IMR-90 (cell line): ENCODE measurements at regions not wholly inside any gene's neighbourhood (a gene's known extent, or its start where the extent isn't known, plus 50 kb on each side); places are given as distances from the start of the nearest gene placed in this dataset.

Experiments
- ATAC-seq: fragments of 200-7000 bp; cut with Tn5 transposase; 2 replicates; pipeline ENCODE4 v1.9.1; 2020; ENCODE audit warnings: low read depth, mild to moderate bottlenecking, moderate library complexity
- BruUV-seq: library from RNA; stranded (reverse); fragments of 400-500 nt; replicated peaks from 2 replicates; lab custom pipeline; 2021; lab: Mats Ljungman, UMichigan
- CTCF ChIA-PET: fragments of 300-600 bp; formaldehyde crosslinking; extraction: SDS; loops from one replicate; lab custom pipeline; 2021; ENCODE audit warnings: antibody characterized with exemption; lab: Yijun Ruan, JAX
- POLR2A ChIA-PET: fragments of 300-600 bp; sonication (Branson Sonifier 250); formaldehyde crosslinking; loops from one replicate; lab custom pipeline; 2022; ENCODE audit warnings: antibody characterized with exemption; ENCODE audit not compliant: unreplicated experiment; lab: Charles Lee
- DNase-seq: peaks from one replicate; pipeline ENCODE4 v3.0.0; 2013
- H2AFZ ChIP-seq: replicated peaks from 2 replicates; pipeline ENCODE3; 2013; ENCODE audit warnings: low read length, mild to moderate bottlenecking; ENCODE audit not compliant: poor library complexity
- H2AK5ac ChIP-seq: 2 replicates; pipeline ENCODE4 v1.6.1; 2013; ENCODE audit warnings: low read depth, low read length, inconsistent platforms
- H2AK9ac ChIP-seq: replicated peaks from 2 replicates; pipeline ENCODE3; 2013; ENCODE audit warnings: mild to moderate bottlenecking, low read depth, low read length, moderate library complexity; ENCODE audit not compliant: poor library complexity
- H2BK120ac ChIP-seq: 2 replicates; pipeline ENCODE4 v1.6.1; 2013; ENCODE audit warnings: low read depth, low read length, inconsistent platforms
- H2BK15ac ChIP-seq: 3 replicates; pipeline ENCODE4 v1.6.1; 2013; ENCODE audit warnings: low read depth, low read length, inconsistent platforms
- H2BK20ac ChIP-seq: 2 replicates; pipeline ENCODE4 v1.6.1; 2013; ENCODE audit warnings: low read depth, mild to moderate bottlenecking, inconsistent platforms, low read length, moderate library complexity
- H2BK5ac ChIP-seq: 2 replicates; pipeline ENCODE4 v1.6.1; 2013; ENCODE audit warnings: mild to moderate bottlenecking, low read depth, low read length, inconsistent platforms; ENCODE audit not compliant: poor library complexity, severe bottlenecking
- H3K14ac ChIP-seq: replicated peaks from 2 replicates; pipeline ENCODE4 v1.6.1; 2013; ENCODE audit warnings: low read depth, low read length, inconsistent platforms
- H3K18ac ChIP-seq: 2 replicates; pipeline ENCODE4 v1.6.1; 2013; ENCODE audit warnings: low read depth, low read length, control low read depth
- H3K23ac ChIP-seq: 2 replicates; pipeline ENCODE4 v1.6.1; 2013; ENCODE audit warnings: low read depth, low read length, inconsistent platforms
- H3K27ac ChIP-seq: 2 replicates; pipeline ENCODE4 v1.5.1; 2013; ENCODE audit warnings: mild to moderate bottlenecking, control low read depth, low read length; ENCODE audit not compliant: insufficient read depth
- H3K27me3 ChIP-seq: 2 replicates; pipeline ENCODE4 v1.6.1; 2013; ENCODE audit warnings: low read length; ENCODE audit not compliant: control insufficient read depth, insufficient read depth
- H3K36me3 ChIP-seq: 2 replicates; pipeline ENCODE4 v1.6.1; 2013; ENCODE audit warnings: low read length, mixed read lengths; ENCODE audit not compliant: control insufficient read depth, insufficient read depth
- H3K4ac ChIP-seq: 2 replicates; pipeline ENCODE4 v1.6.1; 2013; ENCODE audit warnings: low read depth, low read length, inconsistent platforms
- H3K4me1 ChIP-seq: 2 replicates; pipeline ENCODE4 v1.6.1; 2013; ENCODE audit warnings: low read length, mixed read lengths; ENCODE audit not compliant: control insufficient read depth, insufficient read depth
- H3K4me2 ChIP-seq: 2 replicates; pipeline ENCODE4 v1.6.1; 2013; ENCODE audit warnings: low read depth, mild to moderate bottlenecking, control low read depth, low read length, moderate library complexity
- H3K4me3 ChIP-seq: 2 replicates; pipeline ENCODE4 v1.5.1; 2013; ENCODE audit warnings: low read depth, mild to moderate bottlenecking, control low read depth, low read length, moderate library complexity; ENCODE audit not compliant: insufficient read depth
- H3K56ac ChIP-seq: 2 replicates; pipeline ENCODE4 v1.6.1; 2013; ENCODE audit warnings: low read length, inconsistent platforms; ENCODE audit not compliant: insufficient read depth; ENCODE audit errors: extremely low read depth
- H3K79me1 ChIP-seq, 2 experiments: 2 replicates each; pipeline ENCODE4 v1.6.1; 2013; ENCODE audit warnings: low read length in 2 of 2, inconsistent platforms in 1 of 2, low read depth in 1 of 2
- H3K9ac ChIP-seq: 2 replicates; pipeline ENCODE4 v1.6.1; 2013; ENCODE audit warnings: low read depth, low read length, control low read depth
- H3K9me1 ChIP-seq: 2 replicates; pipeline ENCODE4 v1.6.1; 2013; ENCODE audit warnings: low read length, inconsistent platforms; ENCODE audit not compliant: insufficient read depth
- H3K9me3 ChIP-seq: 2 replicates; pipeline ENCODE4 v1.6.1; 2013; ENCODE audit warnings: low read length; ENCODE audit not compliant: control insufficient read depth, insufficient read depth
- H4K20me1 ChIP-seq: 2 replicates; pipeline ENCODE4 v1.6.1; 2013; ENCODE audit warnings: low read length, inconsistent platforms; ENCODE audit not compliant: insufficient read depth
- H4K5ac ChIP-seq: 2 replicates; pipeline ENCODE4 v1.6.1; 2013; ENCODE audit warnings: mild to moderate bottlenecking, low read depth, low read length, control low read depth
- H4K8ac ChIP-seq, 2 experiments: 2 replicates each; pipeline ENCODE4 v1.6.1; 2013; ENCODE audit warnings: low read depth in 2 of 2, low read length in 2 of 2, control low read depth in 1 of 2, inconsistent platforms in 1 of 2
- H4K91ac ChIP-seq: 2 replicates; pipeline ENCODE4 v1.6.1; 2013; ENCODE audit warnings: low read depth, low read length, inconsistent platforms; ENCODE audit not compliant: insufficient read depth
- BHLHE40 ChIP-seq: fragments of 150-350 bp; IDR thresholded peaks from 2 replicates; pipeline ENCODE4 v1.6.1; 2016; ENCODE audit warnings: mild to moderate bottlenecking, low read depth, low read length
- CEBPB ChIP-seq: IDR thresholded peaks from 2 replicates; pipeline ENCODE4 v1.6.1; 2012; ENCODE audit warnings: low read depth, low read length, improper control_type of control experiment
- CHD1 ChIP-seq: IDR thresholded peaks from 2 replicates; pipeline ENCODE4 v1.6.1; 2012; ENCODE audit warnings: low read depth, low read length, improper control_type of control experiment
- CTCF ChIP-seq: conservative IDR thresholded peaks from 2 replicates; pipeline ENCODE4 v1.5.1; 2012; ENCODE audit warnings: mild to moderate bottlenecking, low read depth, low read length, improper control_type of control experiment
- ELK1 ChIP-seq: fragments of 150-350 bp; IDR thresholded peaks from 2 replicates; pipeline ENCODE4 v1.6.1; 2016; ENCODE audit warnings: low read depth, mild to moderate bottlenecking, low read length, moderate library complexity, borderline replicate concordance
- FOS ChIP-seq: fragments of 150-350 bp; IDR thresholded peaks from 2 replicates; pipeline ENCODE4 v1.6.1; 2016; ENCODE audit warnings: low read depth, low read length
- MAFK ChIP-seq: IDR thresholded peaks from 2 replicates; pipeline ENCODE4 v1.6.1; 2012; ENCODE audit warnings: low read depth, low read length, improper control_type of control experiment
- MAZ ChIP-seq: IDR thresholded peaks from 2 replicates; pipeline ENCODE4 v1.6.1; 2012; ENCODE audit warnings: low read depth, mild to moderate bottlenecking, low read length, improper control_type of control experiment, moderate library complexity, borderline replicate concordance
- MXI1 ChIP-seq: IDR thresholded peaks from 2 replicates; pipeline ENCODE4 v1.6.1; 2012; ENCODE audit warnings: low read depth, mild to moderate bottlenecking, low read length, moderate library complexity, borderline replicate concordance
- NFE2L2 ChIP-seq: fragments of 150-350 bp; IDR thresholded peaks from 2 replicates; pipeline ENCODE4 v1.6.1; 2016; ENCODE audit warnings: low read depth, mild to moderate bottlenecking, low read length
- POLR2A ChIP-seq: IDR thresholded peaks from 2 replicates; pipeline ENCODE4 v1.6.1; 2012; ENCODE audit warnings: mild to moderate bottlenecking, low read depth, low read length
- RAD21 ChIP-seq: IDR thresholded peaks from 2 replicates; pipeline ENCODE4 v1.6.1; 2012; ENCODE audit warnings: low read length, improper control_type of control experiment
- RCOR1 ChIP-seq: IDR thresholded peaks from 2 replicates; pipeline ENCODE4 v1.6.1; 2012; ENCODE audit warnings: mild to moderate bottlenecking, low read length, improper control_type of control experiment; ENCODE audit not compliant: insufficient replicate concordance
- RFX5 ChIP-seq: IDR thresholded peaks from 2 replicates; pipeline ENCODE4 v1.8.0; 2012; ENCODE audit warnings: low read depth, mild to moderate bottlenecking, low read length, moderate library complexity
- SMC3 ChIP-seq: fragments of 150-350 bp; IDR thresholded peaks from 2 replicates; pipeline ENCODE4 v1.6.1; 2016; ENCODE audit warnings: low read depth, mild to moderate bottlenecking, antibody characterized with exemption, low read length, moderate library complexity
- USF2 ChIP-seq: fragments of 150-350 bp; IDR thresholded peaks from 2 replicates; pipeline ENCODE4 v1.6.1; 2017; ENCODE audit warnings: mild to moderate bottlenecking, antibody characterized with exemption, low read length, low read depth
- dilution Hi-C: fragments of 300-500 bp; cut with HindIII; formaldehyde crosslinking; loops from one replicate; pipeline ENCODE4 v1.14.3; 2018; ENCODE audit warnings: low sequenced_read_pairs; ENCODE audit not compliant: unreplicated experiment
- in situ Hi-C: fragments of 300-500 bp; cut with MboI; formaldehyde crosslinking; loops from 3 replicates; pipeline ENCODE4 v1.14.3; 2019; ENCODE audit warnings: low sequenced_read_pairs, inconsistent platforms, mixed read lengths
- intact Hi-C: fragments of 100-400 bp; cut with micrococcal nuclease; formaldehyde crosslinking; loops from 2 replicates; pipeline ENCODE4 v1.10.0; 2022

GRCh38 chr7:7109934-7110333, 72.4 kb upstream of the C1GALT1 start:
- intact Hi-C loops (loop anchor here (10.0 kb wide), 1 partner anchor 175 kb away; no protein-coding TSS in a partner anchor), dilution Hi-C loops (no loop called here), in situ Hi-C loops (loop anchor here (10.0 to 25.0 kb wide), 2 partner anchors 315 to 1102 kb away; no protein-coding TSS in a partner anchor)
- Histone ChIP-seq H4K5ac (no peak overlapping the region), H3K18ac (no peak overlapping the region), H2AK5ac (no peak overlapping the region), H3K27ac (no peak overlapping the region), H3K4me3 (no peak overlapping the region), H2AK9ac (no peak overlapping the region), H4K20me1 (no peaks in the 10 kb centered on the region), H3K23ac (no peak overlapping the region), H2AFZ (no peak overlapping the region), H3K9ac (no peak overlapping the region), H2BK15ac (no peak overlapping the region), H3K27me3 (peaks cover 1% of the 10 kb centered on the region; the same call in 1 of the 2 replicates), H2BK120ac (no peak overlapping the region), H3K9me1 (no peaks in the 10 kb centered on the region), H4K91ac (no peak overlapping the region), H2BK5ac (no peak overlapping the region), H3K9me3 (no peaks in the 10 kb centered on the region), H3K14ac (no peak overlapping the region), H2BK20ac (no peak overlapping the region), H4K8ac (no peak overlapping the region), H3K36me3 (no peaks in the 10 kb centered on the region), H3K4ac (no peak overlapping the region), H3K4me2 (no peak overlapping the region), H3K56ac (no peak overlapping the region), H3K79me1 (no peaks in the 10 kb centered on the region), H3K4me1 (no peaks in the 10 kb centered on the region)
- no peak for ATAC-seq
- BruUV-seq, result no TSS peak
- DNase-seq, result no peak
- ChIA-PET CTCF (interaction anchor here (0.6 kb wide), 1 partner anchor 93 kb away, joined by 3 read pairs; no protein-coding TSS in a partner anchor), POLR2A (no interaction called here)
- no peak for TF ChIP-seq MAFK
- no peak for TF ChIP-seq BHLHE40
- no peak for TF ChIP-seq RCOR1
- TF ChIP-seq CHD1, result no peak
- no peak for TF ChIP-seq ELK1
- TF ChIP-seq SMC3, result no peak
- no peak for TF ChIP-seq MAZ
- TF ChIP-seq USF2, result no peak
- no peak for TF ChIP-seq NFE2L2
- no peak for TF ChIP-seq MXI1
- TF ChIP-seq CTCF, result no peak
- no peak for TF ChIP-seq CEBPB
- TF ChIP-seq RFX5, result no peak
- no peak for TF ChIP-seq RAD21
- TF ChIP-seq FOS, result no peak
- no peak for TF ChIP-seq POLR2A
